ENCODE measurements at regions not wholly inside any gene's neighbourhood (a gene's known extent, or its start where the extent isn't known, plus 50 kb on each side); places are given as distances from the start of the nearest gene placed in this dataset.

DNA sequence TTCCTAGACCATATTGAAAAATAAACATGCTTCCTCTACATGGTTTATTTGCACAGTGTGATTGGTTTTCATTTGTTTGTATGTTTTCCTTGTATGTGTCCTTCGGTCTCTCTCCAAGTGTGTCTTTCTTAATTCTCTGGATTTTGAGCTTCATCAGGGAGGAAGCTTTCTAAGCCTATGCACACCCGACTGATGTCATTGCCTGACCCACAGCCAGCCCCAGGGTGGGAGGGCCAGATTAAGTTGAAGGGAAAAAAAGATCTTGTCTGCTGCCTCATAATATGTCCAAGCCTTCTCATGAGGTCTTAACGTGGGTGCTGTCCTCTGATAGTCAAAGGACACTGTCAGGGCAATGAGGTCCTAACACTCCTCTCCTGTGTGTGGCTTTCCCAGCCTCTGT lies 115.2 kb downstream of the MARCHF4 start:
- TF ChIP-seq, protein P1, sequence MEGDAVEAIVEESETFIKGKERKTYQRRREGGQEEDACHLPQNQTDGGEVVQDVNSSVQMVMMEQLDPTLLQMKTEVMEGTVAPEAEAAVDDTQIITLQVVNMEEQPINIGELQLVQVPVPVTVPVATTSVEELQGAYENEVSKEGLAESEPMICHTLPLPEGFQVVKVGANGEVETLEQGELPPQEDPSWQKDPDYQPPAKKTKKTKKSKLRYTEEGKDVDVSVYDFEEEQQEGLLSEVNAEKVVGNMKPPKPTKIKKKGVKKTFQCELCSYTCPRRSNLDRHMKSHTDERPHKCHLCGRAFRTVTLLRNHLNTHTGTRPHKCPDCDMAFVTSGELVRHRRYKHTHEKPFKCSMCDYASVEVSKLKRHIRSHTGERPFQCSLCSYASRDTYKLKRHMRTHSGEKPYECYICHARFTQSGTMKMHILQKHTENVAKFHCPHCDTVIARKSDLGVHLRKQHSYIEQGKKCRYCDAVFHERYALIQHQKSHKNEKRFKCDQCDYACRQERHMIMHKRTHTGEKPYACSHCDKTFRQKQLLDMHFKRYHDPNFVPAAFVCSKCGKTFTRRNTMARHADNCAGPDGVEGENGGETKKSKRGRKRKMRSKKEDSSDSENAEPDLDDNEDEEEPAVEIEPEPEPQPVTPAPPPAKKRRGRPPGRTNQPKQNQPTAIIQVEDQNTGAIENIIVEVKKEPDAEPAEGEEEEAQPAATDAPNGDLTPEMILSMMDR (IDR thresholded peaks at IDR 0.05; ENCODE audit: low read depth, low read length, poor library complexity, severe bottlenecking) = no peak
- no peak for TF ChIP-seq EZH2phosphoT487 (IDR thresholded peaks at IDR 0.05; ENCODE audit: borderline replicate concordance, low read length)
